ENCODE measurements at regions not wholly inside any gene's neighbourhood (a gene's known extent, or its start where the extent isn't known, plus 50 kb on each side); places are given as distances from the start of the nearest gene placed in this dataset.

DNA sequence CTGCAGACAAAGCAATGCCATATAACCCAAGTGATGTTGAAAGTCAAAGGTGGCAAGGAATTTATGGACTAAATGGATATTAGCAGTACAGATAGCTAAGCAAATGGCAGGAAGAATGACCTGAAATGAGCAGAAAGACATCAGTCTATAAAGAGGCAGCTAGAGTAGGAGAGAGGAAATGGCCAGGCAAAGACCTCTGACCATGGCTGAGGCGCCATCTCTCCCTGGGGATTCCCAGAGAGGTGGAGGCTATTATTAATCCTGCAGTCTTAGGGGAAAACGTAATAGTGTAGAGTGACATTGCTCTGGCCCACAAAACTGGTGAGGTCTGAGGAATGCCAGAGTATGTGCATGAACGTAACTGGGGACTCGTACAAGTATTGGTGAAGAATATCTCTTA is 563.6 kb upstream of the PRMT6 start:
- no peak for TF ChIP-seq POLR2A (IDR thresholded peaks at IDR 0.05)
- TF ChIP-seq, protein P1, sequence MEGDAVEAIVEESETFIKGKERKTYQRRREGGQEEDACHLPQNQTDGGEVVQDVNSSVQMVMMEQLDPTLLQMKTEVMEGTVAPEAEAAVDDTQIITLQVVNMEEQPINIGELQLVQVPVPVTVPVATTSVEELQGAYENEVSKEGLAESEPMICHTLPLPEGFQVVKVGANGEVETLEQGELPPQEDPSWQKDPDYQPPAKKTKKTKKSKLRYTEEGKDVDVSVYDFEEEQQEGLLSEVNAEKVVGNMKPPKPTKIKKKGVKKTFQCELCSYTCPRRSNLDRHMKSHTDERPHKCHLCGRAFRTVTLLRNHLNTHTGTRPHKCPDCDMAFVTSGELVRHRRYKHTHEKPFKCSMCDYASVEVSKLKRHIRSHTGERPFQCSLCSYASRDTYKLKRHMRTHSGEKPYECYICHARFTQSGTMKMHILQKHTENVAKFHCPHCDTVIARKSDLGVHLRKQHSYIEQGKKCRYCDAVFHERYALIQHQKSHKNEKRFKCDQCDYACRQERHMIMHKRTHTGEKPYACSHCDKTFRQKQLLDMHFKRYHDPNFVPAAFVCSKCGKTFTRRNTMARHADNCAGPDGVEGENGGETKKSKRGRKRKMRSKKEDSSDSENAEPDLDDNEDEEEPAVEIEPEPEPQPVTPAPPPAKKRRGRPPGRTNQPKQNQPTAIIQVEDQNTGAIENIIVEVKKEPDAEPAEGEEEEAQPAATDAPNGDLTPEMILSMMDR (IDR thresholded peaks at IDR 0.05) = no peak
